Hematopoietic multipotent progenitor cell treated with erythropoietin and hydrocortisone succinate and interleukin-3 and kit ligand, for 4 days (in vitro differentiated cells): ENCODE measurements at regions not wholly inside any gene's neighbourhood (a gene's known extent, or its start where the extent isn't known, plus 50 kb on each side); places are given as distances from the start of the nearest gene placed in this dataset.
"Not testable (repeated sequence)": the region's sequence is repeated elsewhere in the genome, so short reads cannot be mapped to it uniquely, and the experiment has no call there.

Experiments used
- DNase-seq: peaks from one replicate; pipeline ENCODE4 v3.0.0-alpha.2; 2015

GRCh38 chr1:60296794-60297193, 223.2 kb upstream of the C1orf87 start:
- DNase-seq = no peak

GRCh38 chr1:60292140-60292539, 218.6 kb upstream of the C1orf87 start:
- DNase-seq = no peak

- no peak for DNase-seq
Measured at GRCh38 chr1:60290393-60290792, 216.8 kb upstream of the C1orf87 start.

GRCh38 chr1:60287536-60287935, 214.0 kb upstream of the C1orf87 start:
- no peak for DNase-seq

- DNase-seq = no peak
Measured at GRCh38 chr1:60283690-60284089, 210.1 kb upstream of the C1orf87 start.

- DNase-seq = peak; percentile 86
Measured at GRCh38 chr1:60281360-60281932, 207.9 kb upstream of the C1orf87 start.

GRCh38 chr1:60280819-60281218, 207.2 kb upstream of the C1orf87 start:
- DNase-seq = no peak

- DNase-seq = peak; percentile 38
Measured at GRCh38 chr1:60280256-60280655, 206.7 kb upstream of the C1orf87 start.

GRCh38 chr1:60279798-60280197, 206.2 kb upstream of the C1orf87 start:
- no peak for DNase-seq

GRCh38 chr1:60277269-60277668, 203.7 kb upstream of the C1orf87 start:
- DNase-seq = peak; percentile 5

- no peak for DNase-seq
Measured at GRCh38 chr1:60274422-60275290, 201.1 kb upstream of the C1orf87 start.

GRCh38 chr1:60273185-60273584, 199.6 kb upstream of the C1orf87 start:
- DNase-seq = no peak

- no peak for DNase-seq
Measured at GRCh38 chr1:60271041-60271440, 197.5 kb upstream of the C1orf87 start.

GRCh38 chr1:60268451-60268850, 194.9 kb upstream of the C1orf87 start:
- no peak for DNase-seq

GRCh38 chr1:60265560-60266535, 192.3 kb upstream of the C1orf87 start:
- no peak for DNase-seq

GRCh38 chr1:60262701-60263100, 189.1 kb upstream of the C1orf87 start:
- no peak for DNase-seq

- no peak for DNase-seq
Measured at GRCh38 chr1:60257531-60257930, 184.0 kb upstream of the C1orf87 start.

GRCh38 chr1:60255565-60255964, 182.0 kb upstream of the C1orf87 start:
- DNase-seq = no peak

GRCh38 chr1:60251426-60251825, 177.9 kb upstream of the C1orf87 start:
- DNase-seq = no peak

GRCh38 chr1:60247467-60247866, 173.9 kb upstream of the C1orf87 start:
- DNase-seq = not testable (repeated sequence)

- no peak for DNase-seq
Measured at GRCh38 chr1:60245324-60245723, 171.8 kb upstream of the C1orf87 start.

- no peak for DNase-seq
Measured at GRCh38 chr1:60244906-60245305, 171.3 kb upstream of the C1orf87 start.

- DNase-seq = no peak
Measured at GRCh38 chr1:60235275-60235674, 161.7 kb upstream of the C1orf87 start.
